KMS-11 (cell line): ENCODE measurements at regions not wholly inside any gene's neighbourhood (a gene's known extent, or its start where the extent isn't known, plus 50 kb on each side); places are given as distances from the start of the nearest gene placed in this dataset.
A peak's percentile ranks its signal among the peaks of the same experiment; 100 is the strongest.

ENCODE experiments used
- H2AFZ ChIP-seq: fragments of 200-600 bp; sonication (generic); 2 replicates; pipeline ENCODE4 v1.6.1; 2016; ENCODE audit warnings: antibody characterized with exemption, mixed run types, low read depth
- H3K27ac ChIP-seq: fragments of 200-600 bp; sonication (generic); 2 replicates; pipeline ENCODE4 v1.6.1; 2016; ENCODE audit warnings: mild to moderate bottlenecking, mixed run types
- H3K27me3 ChIP-seq: fragments of 200-600 bp; sonication (generic); 2 replicates; pipeline ENCODE4 v1.6.1; 2017; ENCODE audit warnings: mild to moderate bottlenecking, low read depth, mixed run types, moderate library complexity; ENCODE audit not compliant: insufficient read depth
- H3K36me3 ChIP-seq: fragments of 200-600 bp; sonication (generic); 2 replicates; pipeline ENCODE4 v1.6.1; 2017; ENCODE audit warnings: mild to moderate bottlenecking, mixed run types; ENCODE audit not compliant: insufficient read depth
- H3K4me1 ChIP-seq: fragments of 200-600 bp; sonication (generic); 2 replicates; pipeline ENCODE4 v1.6.1; 2016; ENCODE audit warnings: mild to moderate bottlenecking, low read depth, mixed run types; ENCODE audit not compliant: poor library complexity, severe bottlenecking
- H3K4me2 ChIP-seq: fragments of 200-600 bp; sonication (generic); 2 replicates; pipeline ENCODE4 v1.7.0; 2016; ENCODE audit warnings: mild to moderate bottlenecking, mixed run types
- H3K4me3 ChIP-seq: fragments of 200-600 bp; sonication (generic); IDR thresholded peaks from 2 replicates; pipeline ENCODE4 v1.6.1; 2017; ENCODE audit warnings: low read depth, low read length, mixed read lengths; ENCODE audit not compliant: insufficient read depth
- H3K79me2 ChIP-seq: fragments of 200-600 bp; sonication (generic); 2 replicates; pipeline ENCODE4 v1.6.1; 2016; ENCODE audit warnings: low read depth, mixed run types; ENCODE audit not compliant: insufficient read depth
- H3K9ac ChIP-seq: fragments of 200-600 bp; sonication (generic); 2 replicates; pipeline ENCODE4 v1.6.1; 2016; ENCODE audit warnings: mild to moderate bottlenecking, mixed run types
- H4K20me1 ChIP-seq: fragments of 200-600 bp; sonication (generic); 2 replicates; pipeline ENCODE4 v1.6.1; 2016; ENCODE audit warnings: mild to moderate bottlenecking, mixed run types; ENCODE audit not compliant: insufficient read depth
- TF ChIP-seq, protein P1 (sequence below): fragments of 200-600 bp; sonication (generic); conservative IDR thresholded peaks from 2 replicates; pipeline ENCODE4 v1.6.1; 2017; ENCODE audit warnings: low read depth, mild to moderate bottlenecking, antibody characterized with exemption, low read length, moderate library complexity, mixed read lengths

DNA sequence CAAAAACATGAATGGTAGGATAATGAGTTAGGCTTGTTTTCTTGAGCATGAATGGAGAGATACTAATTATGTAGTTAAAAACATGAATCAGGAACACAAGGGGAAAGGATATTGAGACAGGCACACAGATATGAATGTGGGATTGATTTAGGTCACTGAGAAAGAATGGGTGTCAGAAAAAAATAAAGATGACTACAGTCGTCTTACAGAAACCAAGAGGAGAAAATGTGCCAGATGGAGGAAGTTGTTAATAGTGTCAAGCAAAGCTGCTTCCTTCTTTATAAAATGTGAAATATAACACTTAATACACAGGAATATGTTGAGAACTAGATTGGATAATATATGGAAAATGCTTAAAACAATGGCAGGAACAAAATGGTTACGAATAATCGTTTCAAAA, 173.3 kb upstream of the BET1 start:
- no peaks in the 10 kb centered on the region for H4K20me1 ChIP-seq
- no peaks in the 10 kb centered on the region for H3K36me3 ChIP-seq
- TF ChIP-seq, protein P1, sequence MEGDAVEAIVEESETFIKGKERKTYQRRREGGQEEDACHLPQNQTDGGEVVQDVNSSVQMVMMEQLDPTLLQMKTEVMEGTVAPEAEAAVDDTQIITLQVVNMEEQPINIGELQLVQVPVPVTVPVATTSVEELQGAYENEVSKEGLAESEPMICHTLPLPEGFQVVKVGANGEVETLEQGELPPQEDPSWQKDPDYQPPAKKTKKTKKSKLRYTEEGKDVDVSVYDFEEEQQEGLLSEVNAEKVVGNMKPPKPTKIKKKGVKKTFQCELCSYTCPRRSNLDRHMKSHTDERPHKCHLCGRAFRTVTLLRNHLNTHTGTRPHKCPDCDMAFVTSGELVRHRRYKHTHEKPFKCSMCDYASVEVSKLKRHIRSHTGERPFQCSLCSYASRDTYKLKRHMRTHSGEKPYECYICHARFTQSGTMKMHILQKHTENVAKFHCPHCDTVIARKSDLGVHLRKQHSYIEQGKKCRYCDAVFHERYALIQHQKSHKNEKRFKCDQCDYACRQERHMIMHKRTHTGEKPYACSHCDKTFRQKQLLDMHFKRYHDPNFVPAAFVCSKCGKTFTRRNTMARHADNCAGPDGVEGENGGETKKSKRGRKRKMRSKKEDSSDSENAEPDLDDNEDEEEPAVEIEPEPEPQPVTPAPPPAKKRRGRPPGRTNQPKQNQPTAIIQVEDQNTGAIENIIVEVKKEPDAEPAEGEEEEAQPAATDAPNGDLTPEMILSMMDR = no peak
- peaks cover 16% of the 10 kb centered on the region for H3K4me1 ChIP-seq
- no peak overlapping the region for H3K4me3 ChIP-seq
- no peak overlapping the region for H2AFZ ChIP-seq
- no peak overlapping the region for H3K9ac ChIP-seq
- H3K79me2 ChIP-seq = no peaks in the 10 kb centered on the region
- H3K27me3 ChIP-seq = no peaks in the 10 kb centered on the region
- H3K27ac ChIP-seq = no peak overlapping the region
- H3K4me2 ChIP-seq = peak overlapping the region; percentile 22; the same call in 1 of the 2 replicates

DNA sequence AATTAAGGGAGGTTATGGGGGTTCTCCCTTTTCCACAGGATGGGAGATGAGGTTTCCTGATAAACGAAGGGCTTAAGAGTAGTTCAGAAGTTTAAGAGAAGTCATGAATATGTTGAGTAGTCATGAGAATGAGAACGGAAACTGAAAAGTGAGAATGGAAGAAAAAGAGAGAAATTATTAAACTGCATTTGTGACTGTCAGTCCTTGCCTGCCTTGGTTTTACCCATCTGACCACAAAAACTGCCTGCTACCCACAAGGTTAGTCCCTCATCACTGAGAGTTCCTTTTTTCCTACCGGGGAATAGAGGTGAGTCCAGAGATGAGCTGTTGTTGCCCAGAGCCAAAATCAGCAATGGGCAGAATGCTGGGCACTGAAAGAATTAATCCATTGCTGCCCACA, 174.1 kb upstream of the BET1 start:
- Histone ChIP-seq H3K4me3 (no peak overlapping the region), H3K9ac (no peak overlapping the region), H3K27me3 (no peaks in the 10 kb centered on the region), H3K4me2 (peak overlapping the region; percentile 22; the same call in 1 of the 2 replicates), H3K4me1 (peaks cover 16% of the 10 kb centered on the region), H2AFZ (no peak overlapping the region), H3K27ac (no peak overlapping the region), H4K20me1 (no peaks in the 10 kb centered on the region), H3K79me2 (no peaks in the 10 kb centered on the region), H3K36me3 (no peaks in the 10 kb centered on the region)
- TF ChIP-seq, protein P1 = no peak

DNA sequence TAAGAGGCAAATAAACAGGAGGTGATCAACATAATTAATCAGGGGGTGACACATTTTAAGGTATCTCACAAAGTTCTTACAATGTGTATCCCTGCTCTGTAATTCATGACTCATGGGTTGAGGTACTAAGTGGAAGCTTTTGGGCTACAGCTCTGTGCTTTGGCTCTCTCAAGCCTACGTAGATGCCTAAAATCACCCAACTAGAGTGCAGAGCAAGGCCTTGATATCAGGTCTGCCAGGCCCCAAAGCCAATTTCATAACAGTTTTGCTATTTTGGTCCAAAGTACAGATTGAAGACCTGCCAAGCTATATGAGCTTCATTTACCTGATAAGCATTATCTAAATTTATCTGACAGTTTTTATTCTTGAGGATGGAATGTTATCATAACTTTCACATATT, 175.3 kb upstream of the BET1 start:
- Histone ChIP-seq H4K20me1 (no peaks in the 10 kb centered on the region), H3K9ac (no peak overlapping the region), H3K4me3 (no peak overlapping the region), H3K27ac (no peak overlapping the region), H3K4me2 (no peak overlapping the region), H3K36me3 (no peaks in the 10 kb centered on the region), H3K27me3 (no peaks in the 10 kb centered on the region), H3K4me1 (peaks cover 16% of the 10 kb centered on the region), H3K79me2 (no peaks in the 10 kb centered on the region), H2AFZ (no peak overlapping the region)
- TF ChIP-seq, protein P1 = no peak

DNA sequence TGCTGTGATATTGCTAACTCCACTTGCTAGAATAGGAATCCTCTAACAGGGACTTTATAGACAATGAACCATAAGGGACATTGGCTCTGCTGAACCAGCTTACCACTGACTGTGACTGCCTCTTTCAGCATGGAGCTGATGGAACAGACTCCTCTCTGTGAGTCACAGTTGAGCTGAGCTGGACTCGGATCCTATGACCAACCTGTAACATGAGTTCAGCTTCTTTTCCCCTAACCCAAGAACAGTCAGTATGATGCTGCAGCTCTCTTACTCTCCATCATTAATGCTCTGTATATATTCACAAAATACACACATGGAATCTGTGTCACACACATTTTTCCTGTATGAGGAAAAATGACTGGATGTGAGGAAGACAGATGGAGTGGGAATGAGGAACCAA, 177.9 kb upstream of the BET1 start:
- H3K9ac ChIP-seq = no peak overlapping the region
- no peak overlapping the region for H3K4me2 ChIP-seq
- no peaks in the 10 kb centered on the region for H4K20me1 ChIP-seq
- no peak overlapping the region for H3K27ac ChIP-seq
- H3K27me3 ChIP-seq = no peaks in the 10 kb centered on the region
- TF ChIP-seq, protein P1 = no peak
- H3K4me3 ChIP-seq = no peak overlapping the region
- H2AFZ ChIP-seq = no peak overlapping the region
- no peaks in the 10 kb centered on the region for H3K36me3 ChIP-seq
- H3K79me2 ChIP-seq = no peaks in the 10 kb centered on the region
- peaks cover 16% of the 10 kb centered on the region for H3K4me1 ChIP-seq

DNA sequence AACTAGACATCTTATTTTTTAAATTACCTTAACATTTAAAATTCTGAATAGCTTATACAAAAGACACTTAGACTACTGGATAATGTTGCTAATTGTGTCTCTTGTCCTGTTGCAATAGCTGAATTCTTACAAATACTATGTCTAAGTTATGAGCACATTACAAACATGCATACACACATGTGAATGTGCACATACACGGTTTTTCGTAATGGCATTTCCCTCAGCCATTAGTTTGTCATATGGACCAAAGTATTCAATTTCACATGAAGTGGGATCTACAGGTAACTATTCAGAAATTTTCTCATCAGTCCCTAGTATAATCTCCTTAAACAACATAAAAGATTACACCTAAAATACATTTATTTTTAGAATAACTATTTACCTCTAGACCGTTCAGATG, 178.6 kb upstream of the BET1 start:
- Histone ChIP-seq H4K20me1 (no peaks in the 10 kb centered on the region), H3K9ac (no peak overlapping the region), H2AFZ (no peak overlapping the region), H3K4me2 (no peak overlapping the region), H3K4me3 (no peak overlapping the region), H3K36me3 (no peaks in the 10 kb centered on the region), H3K27ac (no peak overlapping the region), H3K79me2 (no peaks in the 10 kb centered on the region), H3K4me1 (peaks cover 12% of the 10 kb centered on the region), H3K27me3 (no peaks in the 10 kb centered on the region)
- TF ChIP-seq, protein P1 = no peak
